ENCODE measurements at regions not wholly inside any gene's neighbourhood (a gene's known extent, or its start where the extent isn't known, plus 50 kb on each side); places are given as distances from the start of the nearest gene placed in this dataset.

GRCh38 chr14:100010679-100011078 is 54.5 kb upstream of the EVL start:
- TF ChIP-seq CTCF (IDR thresholded peaks at IDR 0.05) (no peak), POLR2AphosphoS5 (IDR thresholded peaks at IDR 0.05) (no peak), POLR2A (IDR thresholded peaks at IDR 0.05) (no peak)
- no peaks in the 10 kb centered on the region for H3K36me3 ChIP-seq
- no peak overlapping the region for H3K4me3 ChIP-seq
- intact Hi-C loops (cut with DNase I) = no loop called here
- no peaks in the 10 kb centered on the region for H3K9me3 ChIP-seq
- H3K27ac ChIP-seq = no peak overlapping the region
- peaks cover 4% of the 10 kb centered on the region for H3K4me1 ChIP-seq (replicated peaks)
- no peak for DNase-seq (ENCODE audit: low spot score)
- H3K27me3 ChIP-seq (replicated peaks; ENCODE audit: insufficient read depth) = no peaks in the 10 kb centered on the region
- 64% methylated on average over 4 of the region's 4 CpGs for WGBS

GRCh38 chr14:100011628-100012325 is 53.4 kb upstream of the EVL start:
- Histone ChIP-seq H3K4me1 (replicated peaks) (peaks cover 4% of the 10 kb centered on the region), H3K4me3 (no peak overlapping the region), H3K27ac (no peak overlapping the region), H3K9me3 (no peaks in the 10 kb centered on the region), H3K36me3 (no peaks in the 10 kb centered on the region), H3K27me3 (replicated peaks; ENCODE audit: insufficient read depth) (no peaks in the 10 kb centered on the region)
- TF ChIP-seq CTCF (IDR thresholded peaks at IDR 0.05) (no peak), POLR2A (IDR thresholded peaks at IDR 0.05) (no peak), POLR2AphosphoS5 (IDR thresholded peaks at IDR 0.05) (no peak)
- intact Hi-C loops (cut with DNase I) = no loop called here
- no peak for DNase-seq (ENCODE audit: low spot score)
- 62% methylated on average over 3 of the region's 3 CpGs for WGBS

- Histone ChIP-seq H3K4me3 (no peak overlapping the region), H3K27ac (no peak overlapping the region), H3K4me1 (replicated peaks) (peaks cover 4% of the 10 kb centered on the region), H3K9me3 (no peaks in the 10 kb centered on the region), H3K36me3 (no peaks in the 10 kb centered on the region), H3K27me3 (replicated peaks; ENCODE audit: insufficient read depth) (no peaks in the 10 kb centered on the region)
- 56% methylated on average over 2 of the region's 2 CpGs for WGBS
- no peak for DNase-seq (ENCODE audit: low spot score)
- no peak for TF ChIP-seq CTCF (IDR thresholded peaks at IDR 0.05)
- no peak for TF ChIP-seq POLR2A (IDR thresholded peaks at IDR 0.05)
- TF ChIP-seq POLR2AphosphoS5 (IDR thresholded peaks at IDR 0.05) = no peak
- intact Hi-C loops (cut with DNase I) = no loop called here
Measured at GRCh38 chr14:100012478-100013327, 52.5 kb upstream of the EVL start.

GRCh38 chr14:100015251-100015655 is 50.0 kb upstream of the EVL start:
- Histone ChIP-seq H3K36me3 (no peaks in the 10 kb centered on the region), H3K27me3 (replicated peaks; ENCODE audit: insufficient read depth) (no peaks in the 10 kb centered on the region), H3K4me1 (replicated peaks) (peaks cover 4% of the 10 kb centered on the region), H3K27ac (no peak overlapping the region), H3K9me3 (no peaks in the 10 kb centered on the region), H3K4me3 (no peak overlapping the region)
- intact Hi-C loops (cut with DNase I) = no loop called here
- DNase-seq (ENCODE audit: low spot score) = no peak
- TF ChIP-seq POLR2A (IDR thresholded peaks at IDR 0.05) = no peak
- TF ChIP-seq POLR2AphosphoS5 (IDR thresholded peaks at IDR 0.05) = no peak
- no peak for TF ChIP-seq CTCF (IDR thresholded peaks at IDR 0.05)
- WGBS = 75% methylated on average over 9 of the region's 9 CpGs
